HG03469 (cell line): ENCODE measurements at regions not wholly inside any gene's neighbourhood (a gene's known extent, or its start where the extent isn't known, plus 50 kb on each side); places are given as distances from the start of the nearest gene placed in this dataset.
A peak's percentile ranks its signal among the peaks of the same experiment; 100 is the strongest.

ENCODE experiments used
- ATAC-seq: cut with Tn5 transposase; IDR thresholded peaks from one replicate; pipeline ENCODE4 v1.9.1; 2021; ENCODE audit warnings: mild to moderate bottlenecking, moderate library complexity, moderate number of reproducible peaks; ENCODE audit not compliant: unreplicated experiment

DNA sequence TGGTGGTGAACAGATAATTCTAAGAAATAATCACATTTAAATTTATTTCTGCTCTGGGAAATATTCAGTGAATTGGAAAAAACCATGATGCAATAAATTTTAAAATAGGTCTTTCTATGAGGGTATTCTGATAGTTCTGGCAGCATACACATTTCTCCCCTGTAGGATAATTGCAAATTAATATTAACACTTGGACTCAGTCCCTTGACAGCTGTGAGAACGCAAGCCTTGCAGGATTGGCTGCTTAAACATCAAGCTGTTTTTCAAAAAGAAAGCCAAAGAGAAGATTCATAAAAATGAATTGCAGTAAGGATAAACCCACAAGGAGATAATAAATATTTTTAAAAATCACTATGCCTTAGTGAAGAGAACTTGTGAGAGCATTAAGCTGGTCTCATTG, 180.0 kb downstream of the MTRR start:
- ATAC-seq = no peak

DNA sequence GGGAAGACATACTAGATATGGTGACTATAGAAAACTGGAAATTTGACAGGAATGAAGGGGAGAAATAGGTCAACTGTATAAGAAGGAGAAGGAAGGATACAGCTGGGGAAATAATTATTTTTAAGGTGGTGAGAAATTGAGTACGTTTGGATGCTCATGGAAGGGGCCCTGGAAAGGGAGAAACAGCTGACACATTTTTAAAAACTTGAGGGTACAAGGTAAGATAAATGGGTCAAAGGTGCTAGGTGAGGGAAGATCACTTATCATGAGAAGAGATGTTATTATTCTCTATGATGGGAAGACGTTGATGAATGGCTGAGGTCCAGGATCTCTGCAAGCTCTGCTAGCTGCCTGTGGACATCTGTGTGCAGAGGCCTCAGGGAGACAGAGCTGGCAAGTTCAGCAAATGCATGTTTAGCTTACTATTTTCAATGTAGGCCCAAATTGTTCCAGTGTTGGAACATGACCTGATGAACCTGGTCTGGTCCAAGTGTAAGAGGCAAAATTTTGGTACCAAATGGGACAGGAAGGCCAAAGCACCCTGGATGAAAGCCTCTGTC, 181.7 kb downstream of the MTRR start:
- no peak for ATAC-seq

DNA sequence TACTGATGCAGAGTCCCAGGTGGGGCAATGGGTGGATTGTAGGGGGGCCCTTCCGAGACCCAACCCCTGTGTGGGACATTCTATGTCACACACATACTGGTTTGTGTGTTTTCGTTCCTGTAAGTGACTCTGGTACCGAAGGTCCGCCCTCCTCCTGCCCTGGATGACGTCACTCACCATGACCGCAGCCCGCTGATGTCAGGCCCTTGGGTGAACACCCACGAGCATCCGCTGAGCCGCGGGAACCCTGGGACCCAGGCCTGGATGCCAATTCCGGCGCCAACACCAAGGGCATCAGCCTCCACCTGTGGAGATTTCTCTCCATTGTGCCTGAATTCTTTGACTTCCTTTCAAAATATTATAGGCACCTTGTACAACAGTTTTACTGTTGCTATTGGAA, 184.3 kb downstream of the MTRR start:
- no peak for ATAC-seq

DNA sequence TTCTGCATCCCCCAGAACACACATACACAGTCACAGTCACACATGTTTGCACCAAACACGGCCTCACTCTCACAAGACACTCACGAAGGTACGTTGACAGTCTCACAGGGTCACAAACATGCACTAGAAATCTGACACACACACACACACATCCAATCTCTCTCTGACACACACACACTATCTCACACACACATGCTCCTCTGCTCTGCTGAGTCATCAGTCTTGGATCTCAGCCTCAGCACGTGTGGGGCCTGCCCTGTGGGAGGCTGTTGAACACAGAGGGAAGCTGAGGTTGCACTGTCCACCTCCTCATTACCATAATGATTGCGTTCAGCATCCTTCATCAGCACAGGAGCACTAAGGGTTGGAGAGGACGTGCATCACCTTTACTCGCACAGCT, 188.8 kb downstream of the MTRR start:
- no peak for ATAC-seq

DNA sequence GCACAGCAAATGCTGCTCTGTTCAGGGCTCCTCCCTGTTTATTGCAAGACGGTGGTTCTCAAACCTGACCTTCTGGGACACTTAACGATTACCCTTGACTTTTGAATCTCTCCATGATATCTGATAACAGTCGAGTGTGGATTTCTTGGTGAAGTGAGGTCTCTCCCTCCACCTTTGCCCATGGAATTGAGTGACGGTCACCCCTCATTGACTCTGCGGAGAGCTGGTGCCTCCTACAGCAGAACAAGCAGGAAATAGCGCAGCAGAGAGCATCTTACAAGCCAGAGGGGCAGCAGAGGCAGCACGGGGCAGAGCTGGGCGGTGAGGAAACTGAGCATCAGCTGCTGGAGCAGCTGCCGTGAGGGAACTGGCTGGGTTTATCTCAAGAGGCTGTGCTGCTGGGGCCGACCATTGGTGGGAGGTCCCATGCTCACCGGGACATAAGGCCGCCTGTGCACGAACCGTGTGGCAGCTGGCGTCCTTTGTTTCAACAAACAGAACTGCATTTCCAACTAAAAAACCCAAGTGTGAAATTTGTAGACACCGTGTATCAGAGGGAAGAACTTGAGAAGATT, 189.8 kb downstream of the MTRR start:
- no peak for ATAC-seq

DNA sequence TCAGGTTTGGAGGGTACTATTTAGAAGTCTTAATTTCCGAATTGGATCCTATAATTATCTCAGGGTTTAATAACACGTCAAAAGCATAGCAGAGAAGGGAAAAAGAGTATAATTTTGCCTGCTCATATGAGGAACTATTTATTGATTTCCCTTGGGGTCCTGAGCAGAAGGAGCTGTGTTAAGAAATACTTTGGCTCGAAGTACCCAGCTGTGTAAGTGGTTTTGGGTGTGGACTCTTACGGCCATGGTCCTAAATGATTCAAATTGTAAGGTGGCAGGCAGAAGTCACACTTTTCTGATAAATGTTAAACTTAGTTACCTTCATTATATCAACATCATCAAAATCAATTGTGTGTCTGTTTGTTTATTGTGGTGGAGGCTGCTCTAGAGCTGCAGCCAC, 190.4 kb downstream of the MTRR start:
- no peak for ATAC-seq

DNA sequence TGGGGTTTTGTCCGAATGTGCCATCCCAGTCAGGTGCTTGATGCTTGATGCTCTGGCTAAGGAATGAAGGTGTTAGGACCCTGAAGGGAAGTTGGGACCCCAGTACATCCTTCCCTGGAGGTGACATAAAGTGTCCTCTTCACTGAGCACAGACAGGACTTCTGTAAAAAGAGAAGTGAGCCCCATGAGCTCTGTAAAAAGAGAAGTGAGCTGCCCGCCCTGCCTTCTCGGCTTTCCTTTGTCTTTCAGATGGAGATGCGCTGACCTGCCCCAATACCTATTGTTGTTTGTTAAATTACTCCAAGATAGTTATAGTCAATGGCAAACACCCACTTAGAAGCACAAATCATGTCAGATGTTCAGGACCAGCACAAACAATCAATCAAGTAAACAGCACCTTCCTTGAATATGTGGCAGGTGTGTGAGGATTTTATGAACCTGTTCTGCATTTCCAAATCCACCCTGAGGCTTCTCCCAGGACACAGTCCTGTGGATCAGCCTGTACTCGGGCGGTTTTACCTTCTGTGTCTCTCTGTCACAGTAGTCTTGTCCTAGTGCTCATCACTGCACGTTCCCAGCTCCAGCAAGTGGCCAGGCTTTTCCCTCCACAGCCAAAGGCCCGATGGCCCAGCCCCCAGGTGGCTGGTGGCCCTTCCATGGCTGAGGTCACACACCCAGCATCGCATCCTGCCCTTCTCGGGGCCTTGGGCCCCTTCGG, 191.4 kb downstream of the MTRR start:
- no peak for ATAC-seq

DNA sequence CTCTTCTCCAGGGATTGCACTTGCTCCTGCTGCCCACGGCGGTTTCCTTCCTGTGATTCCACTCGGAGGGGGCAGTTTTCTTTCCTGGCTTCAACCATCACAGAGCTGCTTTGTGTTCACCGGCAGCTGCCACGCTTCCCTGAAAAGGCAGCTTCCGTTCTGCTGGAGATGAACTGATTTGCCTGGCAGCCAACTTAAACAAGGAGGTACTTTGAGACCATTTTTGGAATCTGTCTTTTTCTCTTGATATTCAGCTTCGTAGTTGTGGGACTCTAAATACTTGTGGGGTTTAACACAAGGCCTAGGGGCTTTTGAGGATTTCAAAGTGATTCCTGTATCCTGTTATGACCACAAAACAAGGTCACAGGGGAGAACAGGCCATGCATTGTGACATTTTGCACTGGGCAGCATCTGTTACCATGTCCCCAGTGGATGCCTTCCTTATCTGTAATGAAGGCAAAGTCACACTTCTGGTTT, 192.0 kb downstream of the MTRR start:
- ATAC-seq = no peak

DNA sequence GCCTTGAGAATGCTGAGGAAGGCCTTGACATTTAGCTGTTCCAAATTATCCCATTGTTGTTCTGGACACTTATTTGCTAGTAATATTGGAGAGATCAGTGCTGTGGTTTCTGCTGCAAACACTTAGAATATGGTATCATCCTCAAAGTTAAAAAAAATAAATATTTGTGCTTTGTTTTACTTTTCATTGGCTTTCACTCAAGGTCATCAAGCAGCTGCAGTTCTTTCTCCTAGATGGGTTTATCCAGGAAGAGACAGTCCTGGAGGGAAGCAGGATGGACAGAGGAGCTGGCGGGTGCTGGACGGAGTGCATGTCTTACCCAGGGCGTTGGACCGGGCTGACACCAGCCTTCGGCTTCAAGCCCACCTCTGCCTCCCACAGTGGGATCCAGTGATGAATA, 193.6 kb downstream of the MTRR start:
- ATAC-seq = no peak

DNA sequence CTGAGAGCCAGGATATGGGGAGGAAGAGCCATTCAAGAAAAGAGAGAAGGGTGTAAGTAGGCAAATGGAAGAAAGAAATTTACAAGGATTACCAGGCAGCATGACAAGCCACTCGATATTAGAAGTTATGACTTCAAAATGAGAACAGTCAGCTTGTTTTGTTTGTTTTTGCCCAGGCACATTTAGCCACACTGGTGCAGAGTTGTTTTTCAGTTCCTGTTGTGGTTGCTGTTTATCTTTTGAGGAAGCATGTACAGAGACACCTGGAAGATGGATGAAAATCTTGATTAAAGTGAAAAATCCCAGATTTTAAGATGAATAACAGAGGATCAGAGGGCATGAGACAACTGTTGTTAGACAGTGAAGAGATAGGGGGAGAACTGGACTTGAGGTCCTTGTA, 199.1 kb downstream of the MTRR start:
- ATAC-seq = peak; percentile 53

DNA sequence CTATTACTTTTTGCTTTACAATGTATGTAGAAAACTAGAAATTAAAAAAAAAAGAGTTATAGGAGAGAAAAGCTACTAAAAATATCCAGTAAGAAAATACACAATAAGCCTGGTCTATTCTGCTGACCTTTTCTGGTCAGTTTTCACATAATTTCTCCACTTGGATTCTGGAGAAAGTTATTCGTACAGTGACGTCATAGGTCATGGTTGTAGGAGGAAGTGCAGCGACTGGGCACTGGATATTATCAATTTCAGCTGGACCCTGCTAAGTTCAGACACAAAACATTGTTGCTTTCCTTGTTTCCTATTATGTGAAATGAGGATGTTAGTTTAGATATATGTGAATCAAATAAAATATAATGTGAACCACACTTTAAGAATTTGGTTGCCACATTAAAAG, 201.2 kb downstream of the MTRR start:
- no peak for ATAC-seq

DNA sequence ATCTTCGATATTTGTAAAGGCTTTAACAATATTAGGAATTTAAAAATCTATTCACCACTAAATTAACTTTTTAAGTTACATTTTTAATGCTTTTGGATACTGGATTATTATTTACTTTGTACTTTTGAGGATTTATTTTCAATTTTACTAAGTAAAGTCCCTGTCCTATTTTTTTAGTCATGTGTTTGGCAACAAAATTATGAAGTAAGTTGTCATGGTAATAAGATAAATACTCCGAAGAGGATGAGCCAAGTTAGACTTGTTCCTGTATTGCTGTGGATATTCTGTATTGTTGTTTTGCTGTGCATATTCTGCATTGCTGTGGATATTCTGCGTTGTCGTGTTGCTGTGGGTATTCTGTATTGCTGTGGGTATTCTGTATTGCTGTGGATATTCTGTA, 210.1 kb downstream of the MTRR start:
- no peak for ATAC-seq

DNA sequence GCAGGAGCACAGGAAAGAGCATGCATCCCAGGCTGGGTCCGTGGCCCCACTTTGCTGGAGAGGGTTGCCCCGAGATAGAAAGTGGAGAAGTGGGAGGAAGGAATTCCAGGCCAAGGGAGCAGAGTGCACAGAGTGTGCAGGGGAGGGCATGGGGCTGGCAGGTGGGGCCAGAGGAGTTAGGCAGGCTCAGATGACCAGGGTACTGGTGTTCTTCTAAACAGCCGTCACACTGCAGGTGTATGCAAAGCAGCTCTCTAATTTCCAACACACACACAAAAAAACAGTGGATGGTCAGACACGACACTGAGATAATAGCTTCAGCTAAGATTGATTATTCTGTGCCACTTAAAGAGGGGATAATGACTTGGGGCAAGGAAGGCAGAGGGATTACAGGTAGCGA, 212.2 kb downstream of the MTRR start:
- ATAC-seq = no peak

DNA sequence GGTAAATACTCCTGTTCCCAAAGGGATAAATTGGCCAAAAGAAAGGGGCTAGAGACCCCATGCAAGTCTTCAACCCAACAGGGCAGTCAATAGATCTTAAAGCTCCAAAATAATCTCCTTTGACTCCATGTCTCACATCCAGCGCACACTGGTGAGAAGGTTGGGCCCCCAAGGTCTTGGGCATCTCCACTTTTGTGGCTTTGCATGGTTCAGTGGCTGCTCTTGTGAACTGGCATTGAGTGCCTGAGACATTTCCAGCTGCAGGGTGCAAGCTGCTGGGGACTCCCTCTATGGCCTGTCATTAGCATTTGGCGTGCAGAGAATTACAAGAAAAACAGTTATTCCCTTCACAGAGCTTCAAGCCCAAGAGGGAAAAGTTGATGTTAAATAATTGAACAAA, 224.7 kb downstream of the MTRR start:
- no peak for ATAC-seq

DNA sequence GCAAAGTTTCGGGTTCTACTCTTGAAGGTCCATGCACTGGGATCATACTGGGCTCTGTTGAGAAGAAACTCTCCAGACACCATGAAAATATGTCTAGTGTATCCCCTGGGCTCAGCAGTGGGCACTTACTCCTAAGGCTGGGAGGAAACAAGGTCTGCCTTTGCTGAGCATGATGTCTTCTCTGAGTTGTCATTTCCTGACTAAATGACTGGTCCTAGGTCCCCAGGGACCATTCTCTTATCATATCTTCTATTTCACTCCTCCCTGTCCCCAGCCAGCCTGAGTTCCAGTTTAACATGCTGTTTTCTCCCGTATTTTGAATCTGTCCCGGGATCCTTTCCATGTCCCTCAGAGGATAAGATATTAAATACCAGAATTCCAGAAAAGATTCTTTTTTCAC, 225.4 kb downstream of the MTRR start:
- no peak for ATAC-seq

DNA sequence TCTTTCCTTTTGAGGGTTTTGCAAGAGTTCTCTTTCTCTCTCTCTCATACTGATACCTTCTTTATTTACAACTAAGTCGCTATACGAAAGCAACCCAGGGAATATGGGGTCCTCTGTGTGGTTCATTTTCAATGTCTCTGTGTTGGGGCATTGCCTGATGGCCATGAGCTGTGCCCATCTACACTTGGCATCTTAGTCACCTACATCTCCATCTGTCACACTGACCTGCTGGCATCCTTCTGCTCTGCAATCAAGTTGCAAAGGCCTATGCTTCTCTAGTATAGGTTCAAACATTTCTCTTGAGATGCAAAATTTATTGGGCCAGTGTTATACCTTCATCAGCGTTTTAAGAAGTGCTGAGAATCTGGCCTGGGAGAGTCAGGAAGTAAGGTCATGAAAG, 228.2 kb downstream of the MTRR start:
- ATAC-seq = no peak

DNA sequence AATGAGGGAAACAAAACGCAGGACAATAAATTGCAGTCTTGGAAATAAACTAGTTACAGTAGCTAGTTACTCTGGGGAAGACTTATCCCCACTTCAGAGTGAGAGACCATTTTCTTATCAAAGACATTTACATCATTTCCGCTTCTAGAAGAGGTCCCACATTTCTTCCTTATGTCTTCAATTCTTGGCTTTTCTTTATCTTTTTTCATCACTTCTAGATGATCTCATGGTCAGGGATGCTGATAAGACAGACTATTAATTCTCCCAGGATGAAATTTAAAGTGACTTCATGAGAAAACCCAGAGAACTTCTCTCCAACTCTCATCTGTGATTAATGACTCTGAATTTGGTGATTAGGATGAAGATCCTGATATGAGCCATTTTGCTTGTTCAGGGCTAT, 229.1 kb downstream of the MTRR start:
- ATAC-seq = no peak

DNA sequence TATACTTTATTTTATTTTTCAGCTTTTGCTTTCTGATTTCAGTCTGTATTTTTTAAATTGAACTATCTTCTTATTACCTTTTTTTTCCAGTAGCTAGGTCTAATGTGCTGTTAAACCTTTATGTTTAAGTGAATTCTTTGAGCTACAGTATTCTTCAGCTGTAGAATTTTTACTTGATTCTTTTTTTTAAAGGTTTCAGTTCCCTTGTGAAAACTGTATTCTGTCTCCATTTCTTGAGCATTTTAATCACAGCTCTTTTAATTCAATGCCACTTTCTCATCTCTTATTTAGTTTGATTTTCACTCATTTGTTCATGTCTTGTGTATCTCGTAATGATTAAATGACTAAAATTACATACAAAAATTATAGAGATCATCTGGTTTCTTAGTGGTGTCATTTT, 233.8 kb downstream of the MTRR start:
- ATAC-seq = no peak

DNA sequence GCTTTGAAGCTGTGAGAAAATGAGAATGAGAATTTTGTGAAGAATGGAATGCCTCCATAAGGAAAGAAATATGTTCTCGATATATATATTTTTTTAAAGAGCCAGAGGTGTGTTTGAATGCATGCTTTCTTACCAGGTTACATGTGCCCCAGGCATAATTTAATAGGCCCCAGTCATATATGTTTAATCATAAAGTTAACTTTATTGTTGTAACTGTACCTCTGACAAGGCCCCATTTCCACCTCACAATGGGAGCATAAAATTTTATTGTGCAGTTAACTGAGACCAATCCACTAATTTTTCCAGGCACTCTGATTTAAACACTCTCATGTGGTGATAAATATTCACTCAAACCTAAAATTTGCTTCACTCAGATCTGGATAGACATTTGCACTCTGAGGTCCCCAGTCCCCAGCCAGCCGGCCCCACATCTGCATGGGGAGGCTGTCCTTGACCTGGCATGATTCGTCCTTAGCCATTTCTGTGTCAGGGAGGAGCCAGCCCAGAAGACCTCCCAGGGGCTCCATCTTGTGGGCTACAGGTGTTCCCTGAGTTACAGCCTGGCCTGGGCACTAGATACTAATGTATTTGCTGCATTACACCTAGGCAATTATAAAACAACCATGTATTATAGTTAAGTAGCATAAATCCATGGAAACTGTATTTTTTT, 245.8 kb downstream of the MTRR start:
- no peak for ATAC-seq

DNA sequence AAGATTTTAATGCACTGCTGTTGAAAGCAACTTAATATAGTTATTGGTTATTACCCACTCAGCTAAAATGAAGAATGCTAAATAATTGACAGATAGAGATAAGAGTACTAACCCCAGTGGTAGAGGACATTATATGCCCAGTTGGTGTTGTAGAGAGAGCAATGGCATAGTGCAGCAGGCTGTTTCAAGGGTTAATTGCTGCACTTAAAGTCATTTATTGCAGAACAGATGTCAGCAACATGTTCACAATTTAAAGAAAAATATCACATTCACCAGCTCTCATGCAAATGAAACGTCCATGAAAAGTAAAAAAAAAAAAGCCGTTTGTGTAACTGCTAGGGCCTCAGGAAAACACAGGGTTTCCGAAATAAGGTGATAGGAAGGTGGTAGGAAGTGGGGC, 254.6 kb downstream of the MTRR start:
- ATAC-seq = no peak

DNA sequence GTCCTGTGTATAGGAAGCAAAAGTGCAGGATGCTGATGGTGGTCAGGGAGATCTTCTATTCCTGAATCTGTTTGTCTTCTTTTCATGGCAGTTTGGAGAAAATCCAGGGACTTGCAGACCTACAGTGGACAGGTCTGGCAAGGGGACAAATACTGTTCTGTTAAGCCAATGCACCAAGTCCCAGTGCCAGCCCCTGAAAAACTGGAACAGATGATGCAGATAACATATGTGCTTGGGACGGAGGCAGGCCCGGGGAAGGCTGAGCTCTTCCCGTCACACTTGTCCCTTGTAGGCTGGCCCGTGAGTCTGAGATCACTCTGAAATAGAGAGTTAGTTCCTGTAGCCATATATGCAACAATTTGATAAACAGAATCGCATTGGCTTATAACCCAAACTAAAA, 265.7 kb downstream of the MTRR start:
- no peak for ATAC-seq

DNA sequence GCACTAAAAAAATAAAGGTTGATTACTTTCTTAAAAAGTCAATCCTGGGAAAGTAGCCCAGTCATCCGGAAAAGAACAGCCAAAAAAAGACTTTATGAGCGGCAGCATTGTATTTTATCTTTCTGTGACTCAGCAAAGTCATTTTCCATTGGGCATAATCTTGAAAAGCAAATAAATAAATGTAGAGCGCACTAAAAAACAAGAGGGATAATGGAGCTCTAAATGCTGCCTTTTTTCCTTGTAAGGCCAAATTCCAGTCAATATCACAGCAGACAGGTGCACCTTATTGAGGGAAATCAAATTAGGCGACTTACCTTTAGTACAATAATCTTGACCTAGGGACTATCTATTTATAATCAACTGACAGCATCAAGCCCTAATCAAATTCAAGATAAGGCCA, 266.8 kb downstream of the MTRR start:
- ATAC-seq = no peak
